ENCODE measurements at regions not wholly inside any gene's neighbourhood (a gene's known extent, or its start where the extent isn't known, plus 50 kb on each side); places are given as distances from the start of the nearest gene placed in this dataset.

DNA sequence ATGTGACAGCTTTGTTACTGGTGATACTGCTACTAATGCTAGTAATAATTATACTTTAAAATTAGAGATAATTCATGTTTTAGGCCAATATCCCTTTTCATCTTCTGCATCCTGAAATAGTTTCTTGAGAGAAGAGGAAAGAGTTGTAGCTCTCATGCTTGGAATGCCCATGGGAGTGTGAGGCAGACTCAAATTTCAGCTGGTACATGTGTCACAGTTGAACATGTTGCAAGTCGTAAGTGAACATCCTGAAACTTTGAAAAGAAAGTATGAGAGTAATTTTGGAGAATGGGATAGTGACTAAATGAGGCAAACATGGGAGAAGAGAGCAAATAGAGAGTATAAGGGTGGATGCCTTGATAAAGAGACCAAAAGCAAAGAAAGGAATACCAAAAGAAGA, 168.0 kb downstream of the TMTC3 start:
- H3K9ac ChIP-seq (replicated peaks; ENCODE audit: extremely low read depth, insufficient read depth, low read length) = peak overlapping the region; percentile 55
- no peaks in the 10 kb centered on the region for H3K27me3 ChIP-seq (ENCODE audit: control insufficient read depth in 2 of 2, insufficient read depth in 2 of 2, low read length in 2 of 2)
- H3K4me1 ChIP-seq (ENCODE audit: control insufficient read depth, extremely low read depth, insufficient read depth, low read length) = peaks cover 27% of the 10 kb centered on the region
- ChIA-PET POLR2A (no interaction called here), CTCF (interaction anchor here (1.3 to 2.1 kb wide), 3 partner anchors 8 to 15 kb away, joined by 3 to 7 read pairs (median 4); no protein-coding TSS in a partner anchor)
- H2AFZ ChIP-seq (ENCODE audit: low read depth, low read length) = no peak overlapping the region
- peak overlapping the region; percentile 88 for H3K27ac ChIP-seq (ENCODE audit: insufficient read depth, low read depth, low read length)
- no peaks in the 10 kb centered on the region for H4K20me1 ChIP-seq (replicated peaks; ENCODE audit: control insufficient read depth, extremely low read depth, insufficient read depth, low read length)
- H3K4me2 ChIP-seq (ENCODE audit: insufficient read depth, low read length) = peak overlapping the region; percentile 62
- no peaks in the 10 kb centered on the region for H3K9me3 ChIP-seq (replicated peaks; ENCODE audit: control insufficient read depth, insufficient read depth, low read length)
- no peaks in the 10 kb centered on the region for H3K9me1 ChIP-seq (replicated peaks; ENCODE audit: control insufficient read depth, extremely low read depth, insufficient read depth, low read length)
- no peak overlapping the region for H3K4me3 ChIP-seq (replicated peaks in 1 of 3; ENCODE audit: insufficient read depth in 1 of 3, low read depth in 1 of 3, low read length in 3 of 3)
- dilution Hi-C loops (cut with MboI; ENCODE audit: extremely low pct_ligation_motif_present, low sequenced_read_pairs) (no loop called here), intact Hi-C loops (cut with micrococcal nuclease) (no loop called here)
- DNase-seq (ENCODE audit: low read depth, low spot score) = peak; percentile 49
- no peak for FAIRE-seq
- TF ChIP-seq MYC (IDR thresholded peaks at IDR 0.05; ENCODE audit: low read depth, low read length) (no peak), EZH2 (IDR thresholded peaks at IDR 0.05; ENCODE audit: borderline replicate concordance, low read depth, low read length, severe bottlenecking) (no peak), POLR2A (IDR thresholded peaks at IDR 0.05; ENCODE audit: low read depth, low read length) (no peak), FOS (IDR thresholded peaks at IDR 0.05; ENCODE audit: borderline replicate concordance, insufficient read depth, low read length) (no peak), GATA2 (IDR thresholded peaks at IDR 0.05; ENCODE audit: insufficient read depth, insufficient read length, low read depth, low read length) (no peak), JUN (IDR thresholded peaks at IDR 0.05; ENCODE audit: borderline replicate concordance, insufficient read depth, insufficient read length, low read depth) (no peak), POLR2AphosphoS5 (IDR thresholded peaks at IDR 0.05; ENCODE audit: insufficient read depth, low read depth, low read length) (no peak)
- TF ChIP-seq, protein P1, sequence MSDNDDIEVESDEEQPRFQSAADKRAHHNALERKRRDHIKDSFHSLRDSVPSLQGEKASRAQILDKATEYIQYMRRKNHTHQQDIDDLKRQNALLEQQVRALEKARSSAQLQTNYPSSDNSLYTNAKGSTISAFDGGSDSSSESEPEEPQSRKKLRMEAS (IDR thresholded peaks at IDR 0.05; ENCODE audit: insufficient read depth, insufficient read length) = no peak
- TF ChIP-seq, protein P2, sequence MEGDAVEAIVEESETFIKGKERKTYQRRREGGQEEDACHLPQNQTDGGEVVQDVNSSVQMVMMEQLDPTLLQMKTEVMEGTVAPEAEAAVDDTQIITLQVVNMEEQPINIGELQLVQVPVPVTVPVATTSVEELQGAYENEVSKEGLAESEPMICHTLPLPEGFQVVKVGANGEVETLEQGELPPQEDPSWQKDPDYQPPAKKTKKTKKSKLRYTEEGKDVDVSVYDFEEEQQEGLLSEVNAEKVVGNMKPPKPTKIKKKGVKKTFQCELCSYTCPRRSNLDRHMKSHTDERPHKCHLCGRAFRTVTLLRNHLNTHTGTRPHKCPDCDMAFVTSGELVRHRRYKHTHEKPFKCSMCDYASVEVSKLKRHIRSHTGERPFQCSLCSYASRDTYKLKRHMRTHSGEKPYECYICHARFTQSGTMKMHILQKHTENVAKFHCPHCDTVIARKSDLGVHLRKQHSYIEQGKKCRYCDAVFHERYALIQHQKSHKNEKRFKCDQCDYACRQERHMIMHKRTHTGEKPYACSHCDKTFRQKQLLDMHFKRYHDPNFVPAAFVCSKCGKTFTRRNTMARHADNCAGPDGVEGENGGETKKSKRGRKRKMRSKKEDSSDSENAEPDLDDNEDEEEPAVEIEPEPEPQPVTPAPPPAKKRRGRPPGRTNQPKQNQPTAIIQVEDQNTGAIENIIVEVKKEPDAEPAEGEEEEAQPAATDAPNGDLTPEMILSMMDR (IDR thresholded peaks at IDR 0.05; ENCODE audit: extremely low read depth in 1 of 2, insufficient read depth in 1 of 2, low read depth in 1 of 2, low read length in 2 of 2) = no peak
- H3K36me3 ChIP-seq (ENCODE audit: control insufficient read depth in 2 of 2, extremely low read depth in 1 of 2, insufficient read depth in 2 of 2, low read length in 2 of 2) = no peaks in the 10 kb centered on the region
- no peaks in the 10 kb centered on the region for H3K79me2 ChIP-seq (ENCODE audit: control insufficient read depth, insufficient read depth, low read length)
- BruUV-seq (replicated peaks) = no TSS peak

Measured in endothelial cell of umbilical vein (primary cell).